T-helper 22 cell (primary cell): ENCODE measurements at regions not wholly inside any gene's neighbourhood (a gene's known extent, or its start where the extent isn't known, plus 50 kb on each side); places are given as distances from the start of the nearest gene placed in this dataset.

ENCODE experiments used
- DNase-seq: peaks from one replicate; pipeline ENCODE4 v3.0.0-alpha.2; 2020; ENCODE audit warnings: low read depth

GRCh38 chr4:140277576-140277975, 95.9 kb upstream of the SCOC start:
- DNase-seq = no peak

- no peak for DNase-seq
These were observed 101.9 kb upstream of the SCOC start for GRCh38 chr4:140271553-140271952.

GRCh38 chr4:140269369-140269768, 104.1 kb upstream of the SCOC start:
- no peak for DNase-seq

GRCh38 chr4:140268186-140268841, 105.1 kb upstream of the SCOC start:
- no peak for DNase-seq

GRCh38 chr4:140267576-140267975, 105.9 kb upstream of the SCOC start:
- no peak for DNase-seq

GRCh38 chr4:140266958-140267568, 106.4 kb upstream of the SCOC start:
- no peak for DNase-seq

- no peak for DNase-seq
These were observed 106.2 kb upstream of the MAML3 start for GRCh38 chr4:140260227-140260626.

GRCh38 chr4:140258476-140258875, 104.5 kb upstream of the MAML3 start:
- DNase-seq = no peak

GRCh38 chr4:140257461-140258305, 103.7 kb upstream of the MAML3 start:
- no peak for DNase-seq

GRCh38 chr4:140256941-140257340, 103.0 kb upstream of the MAML3 start:
- no peak for DNase-seq

- no peak for DNase-seq
These were observed 102.4 kb upstream of the MAML3 start for GRCh38 chr4:140256335-140256734.

GRCh38 chr4:140255927-140256326, 101.9 kb upstream of the MAML3 start:
- no peak for DNase-seq

- no peak for DNase-seq
These were observed 101.5 kb upstream of the MAML3 start for GRCh38 chr4:140255467-140255866.

GRCh38 chr4:140254651-140255299, 100.8 kb upstream of the MAML3 start:
- DNase-seq = no peak

GRCh38 chr4:140253556-140254027, 99.6 kb upstream of the MAML3 start:
- DNase-seq = no peak

GRCh38 chr4:140252742-140253555, 99.0 kb upstream of the MAML3 start:
- DNase-seq = peak; percentile 12

- DNase-seq = no peak
These were observed 98.3 kb upstream of the MAML3 start for GRCh38 chr4:140252141-140252741.

- no peak for DNase-seq
These were observed 97.6 kb upstream of the MAML3 start for GRCh38 chr4:140251571-140251970.

- no peak for DNase-seq
These were observed 97.1 kb upstream of the MAML3 start for GRCh38 chr4:140250989-140251552.

- DNase-seq = no peak
These were observed 95.4 kb upstream of the MAML3 start for GRCh38 chr4:140249351-140249750.

GRCh38 chr4:140247237-140247636, 93.3 kb upstream of the MAML3 start:
- no peak for DNase-seq
